G401 (cell line): ENCODE measurements at regions not wholly inside any gene's neighbourhood (a gene's known extent, or its start where the extent isn't known, plus 50 kb on each side); places are given as distances from the start of the nearest gene placed in this dataset.

Source experiments
- DNase-seq: peaks from one replicate; pipeline ENCODE4 v3.0.0-alpha.2; 2015; ENCODE audit warnings: low spot score
- in situ Hi-C: cut with HindIII; loops from 2 replicates; pipeline ENCODE4 v1.10.0; 2016; ENCODE audit warnings: low sequenced_read_pairs, mixed read lengths

DNA sequence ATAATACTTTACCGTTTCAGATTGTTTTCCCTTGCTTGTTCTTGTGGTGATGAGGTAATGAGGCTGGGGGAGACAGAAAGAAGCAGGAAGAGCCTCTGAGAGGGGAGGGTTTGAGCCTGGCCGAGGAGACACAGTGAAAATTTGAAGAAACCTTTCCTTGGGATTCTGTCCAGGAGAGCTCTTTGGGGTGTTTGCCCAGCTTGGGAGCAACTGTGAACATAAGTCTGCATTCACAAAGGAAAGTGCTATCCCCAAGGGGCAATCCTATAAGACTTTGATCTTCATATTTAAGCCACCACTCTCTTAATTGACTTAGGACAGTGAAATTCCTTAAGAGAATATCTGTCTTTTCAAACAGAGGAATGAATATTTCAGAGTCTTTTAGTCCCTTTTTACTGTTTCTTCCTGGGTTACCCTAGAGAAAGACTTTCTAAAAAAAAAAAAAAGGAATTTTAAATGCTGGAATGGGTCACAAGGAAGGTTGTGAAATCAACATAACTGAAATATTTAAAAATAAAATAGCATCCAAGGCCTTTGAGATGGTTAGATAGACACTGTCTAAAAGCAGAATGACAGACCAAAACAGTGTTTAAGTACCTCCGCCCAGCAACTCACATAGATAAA is 52.5 kb upstream of the STAM2 start:
- DNase-seq: no peak
- in situ Hi-C loops: no loop called here

DNA sequence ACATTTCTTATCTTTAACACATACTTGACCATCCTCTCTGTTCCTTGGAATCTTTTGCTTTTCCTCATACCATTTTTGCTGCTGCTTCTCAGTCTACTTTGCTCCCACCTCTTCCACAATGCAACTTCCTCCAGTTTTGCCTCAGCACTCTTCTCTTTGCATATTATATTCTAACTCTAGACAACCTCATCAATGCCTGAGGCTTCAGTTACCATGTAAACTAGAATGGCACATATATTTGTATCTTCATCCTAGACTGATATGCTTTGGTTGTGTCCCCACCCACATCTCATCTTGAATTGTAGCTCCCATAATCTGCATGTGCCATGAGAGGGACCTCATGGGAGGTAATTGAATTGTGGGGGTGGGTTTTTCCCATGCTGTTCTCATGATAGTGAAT is 55.9 kb upstream of the STAM2 start:
- in situ Hi-C loops: no loop called here
- no peak for DNase-seq

DNA sequence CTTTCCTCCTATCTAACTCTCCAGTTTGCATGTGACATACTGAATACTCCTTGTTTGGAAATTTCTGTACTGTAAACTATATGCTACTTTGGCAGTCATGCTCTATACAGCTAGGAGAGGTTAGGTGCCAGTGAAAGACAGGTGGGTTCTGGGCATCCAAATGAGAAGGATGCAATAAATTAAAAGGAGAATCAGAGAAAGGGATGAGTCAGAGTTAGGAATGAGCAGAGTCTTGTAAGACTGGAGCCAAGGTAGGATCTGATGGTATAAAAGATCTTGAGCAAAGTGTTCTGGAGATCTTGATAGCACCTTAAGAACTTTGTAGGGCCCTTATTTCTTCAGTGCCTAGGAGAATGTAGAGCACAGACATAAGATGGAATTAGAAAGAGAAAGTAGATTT is 58.7 kb upstream of the STAM2 start:
- in situ Hi-C loops: no loop called here
- no peak for DNase-seq

DNA sequence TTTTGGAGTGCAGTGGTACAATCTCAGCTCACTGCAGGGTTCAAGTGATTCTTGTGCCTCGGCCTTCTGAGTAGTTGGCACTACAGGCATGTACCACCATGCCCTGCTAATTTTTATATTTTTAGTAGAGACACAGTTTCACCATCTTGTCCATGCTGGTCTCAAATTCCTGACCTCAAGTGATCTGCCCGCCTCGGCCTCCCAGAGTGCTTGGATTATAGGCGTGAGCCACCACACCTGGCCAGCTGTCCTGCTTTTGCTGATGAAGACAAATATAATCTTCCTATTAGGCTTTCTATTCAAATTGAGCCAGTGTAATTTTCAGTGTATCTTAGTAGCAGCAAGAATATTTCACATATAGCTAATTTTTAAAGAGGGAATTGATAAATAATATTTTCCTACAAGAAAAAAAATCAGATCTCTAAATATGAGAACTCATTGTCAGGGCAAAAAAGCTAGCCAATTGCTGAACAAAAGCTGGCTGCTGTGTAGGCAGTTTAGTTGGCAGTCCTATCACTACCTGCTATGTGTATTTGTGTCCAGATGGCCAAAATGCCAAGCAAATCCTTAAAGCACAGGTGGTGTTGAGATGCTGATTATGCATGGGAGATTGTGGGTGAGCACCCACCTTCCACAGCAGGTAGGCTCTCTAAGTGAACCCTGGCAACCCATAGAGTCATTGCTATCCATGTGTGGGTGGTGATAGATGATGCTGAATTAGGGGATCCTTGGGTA is 60.8 kb upstream of the STAM2 start:
- in situ Hi-C loops: no loop called here
- peak; percentile 92 for DNase-seq

DNA sequence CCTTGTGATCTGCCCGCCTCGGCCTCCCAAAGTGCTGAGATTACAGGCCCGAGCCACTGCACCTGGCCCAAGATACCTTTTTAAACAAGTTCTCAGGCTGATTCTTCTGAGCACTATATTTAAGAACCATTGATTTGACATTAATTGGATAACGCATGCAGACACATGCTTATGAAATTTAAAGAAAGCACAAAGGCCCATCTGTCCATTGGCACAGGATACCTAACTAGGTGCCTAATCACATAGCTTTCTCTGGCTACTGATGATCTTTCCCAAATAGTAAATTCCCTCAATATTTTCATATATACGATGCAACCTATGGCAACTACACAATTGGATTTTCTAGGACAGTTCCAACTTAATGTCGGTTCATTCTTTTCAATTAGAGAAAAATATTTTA is 62.5 kb upstream of the STAM2 start:
- in situ Hi-C loops: no loop called here
- DNase-seq: peak; percentile 79

DNA sequence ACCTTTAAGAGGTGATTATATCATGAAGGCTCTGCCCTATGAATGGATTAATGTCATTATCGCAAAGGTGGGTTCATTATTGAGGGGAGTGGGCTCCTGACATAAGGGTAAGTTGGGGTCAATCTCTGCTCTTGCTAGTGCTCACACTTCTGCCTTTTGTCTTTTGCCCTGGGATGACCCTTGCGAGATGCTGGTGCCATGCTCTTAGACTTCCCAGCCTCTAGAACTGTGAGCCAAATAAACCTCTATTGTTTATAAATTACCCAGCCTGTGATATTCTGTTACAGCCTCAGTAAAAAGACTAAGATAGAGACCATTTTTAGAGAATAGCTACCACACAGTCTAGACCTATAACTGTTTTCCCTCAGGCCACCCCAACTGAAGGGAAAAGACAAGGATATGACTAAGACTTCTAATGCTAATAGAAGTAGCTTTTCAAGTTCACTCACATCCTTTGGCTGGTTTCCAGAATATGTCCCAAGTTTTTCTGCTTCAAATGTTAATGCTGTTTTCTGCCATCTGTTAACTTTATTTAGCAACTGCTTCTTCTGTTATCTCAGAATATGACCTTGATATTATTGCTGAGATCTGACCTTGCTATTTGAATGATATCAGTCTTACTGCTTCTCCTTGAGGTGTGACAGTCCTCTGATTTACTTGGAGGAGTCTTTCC is 65.1 kb upstream of the STAM2 start:
- no peak for DNase-seq

DNA sequence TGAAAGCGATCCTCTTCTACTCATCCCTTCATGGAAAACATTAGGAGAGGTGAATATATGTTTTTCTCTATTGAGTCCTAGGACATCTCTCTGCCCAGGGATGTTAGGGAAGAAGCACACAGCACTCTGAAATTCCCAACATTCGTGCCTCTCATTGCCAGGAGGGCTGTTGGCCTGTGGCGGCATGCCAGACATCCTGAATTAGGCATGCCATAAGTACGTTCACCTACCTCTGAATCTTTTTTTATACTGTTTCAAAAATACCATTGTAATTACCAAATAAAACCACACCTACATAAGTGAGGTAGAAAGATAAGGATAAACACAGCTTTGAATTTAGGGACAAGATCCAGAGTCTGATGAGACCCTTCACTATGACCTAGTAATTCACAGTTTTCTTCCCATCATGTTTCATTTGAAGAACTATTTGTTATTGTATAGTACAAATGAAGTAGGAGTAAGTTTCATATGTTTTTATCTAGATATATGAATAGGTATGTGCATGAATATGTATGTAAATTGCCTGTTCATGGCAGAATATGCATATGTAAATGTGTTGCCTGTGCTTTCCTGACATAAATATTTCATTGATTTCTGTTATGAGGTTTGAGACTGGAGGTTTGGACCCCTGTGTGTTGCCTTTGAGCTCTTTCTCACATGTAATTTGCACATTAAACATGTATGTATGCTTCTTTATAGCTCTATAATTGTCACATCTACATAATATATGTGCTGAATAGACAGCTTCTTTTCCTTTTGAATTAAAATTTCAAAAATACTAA is 66.6 kb upstream of the STAM2 start:
- in situ Hi-C loops: no loop called here
- peak; percentile 64 for DNase-seq

More for the DNA sequence above, 65.1 kb upstream of the STAM2 start:
- in situ Hi-C loops: no loop called here

DNA sequence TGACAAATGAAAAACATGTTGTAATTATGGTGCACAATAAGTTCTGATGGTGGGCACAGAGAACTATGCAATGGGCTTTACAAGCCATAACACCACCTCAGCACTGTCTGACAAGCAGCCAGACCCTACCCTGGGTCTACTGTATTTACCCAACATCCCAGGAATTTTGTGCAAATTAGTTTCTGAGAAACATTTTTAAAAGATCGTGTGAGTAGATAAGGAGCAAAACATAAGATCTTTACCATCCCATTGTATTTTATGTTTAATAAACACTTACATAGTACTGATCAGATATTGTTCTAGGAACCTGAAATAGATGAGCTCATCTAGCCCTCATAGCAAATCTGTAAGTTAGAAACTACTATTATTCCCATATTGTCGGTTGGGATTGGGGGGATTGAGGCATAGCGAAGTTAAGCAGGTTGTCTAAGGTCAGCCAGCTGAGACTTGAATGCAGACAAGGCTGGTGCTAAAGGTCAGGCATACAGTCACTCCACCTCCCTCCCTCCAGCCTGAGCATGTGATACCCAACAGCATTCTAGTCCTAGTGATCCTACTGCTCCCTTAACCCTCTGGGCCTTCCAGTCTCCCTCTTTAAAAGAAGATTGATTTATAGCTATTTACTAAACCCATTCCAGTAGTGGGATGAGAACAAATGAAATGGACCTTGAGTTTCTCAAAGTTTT is 67.4 kb upstream of the STAM2 start:
- in situ Hi-C loops: no loop called here

GRCh38 chr2:152243761-152244640 is 68.4 kb upstream of the STAM2 start:
- peak; percentile 60 for DNase-seq
- in situ Hi-C loops: no loop called here

More for the DNA sequence above, 67.4 kb upstream of the STAM2 start:
- no peak for DNase-seq

DNA sequence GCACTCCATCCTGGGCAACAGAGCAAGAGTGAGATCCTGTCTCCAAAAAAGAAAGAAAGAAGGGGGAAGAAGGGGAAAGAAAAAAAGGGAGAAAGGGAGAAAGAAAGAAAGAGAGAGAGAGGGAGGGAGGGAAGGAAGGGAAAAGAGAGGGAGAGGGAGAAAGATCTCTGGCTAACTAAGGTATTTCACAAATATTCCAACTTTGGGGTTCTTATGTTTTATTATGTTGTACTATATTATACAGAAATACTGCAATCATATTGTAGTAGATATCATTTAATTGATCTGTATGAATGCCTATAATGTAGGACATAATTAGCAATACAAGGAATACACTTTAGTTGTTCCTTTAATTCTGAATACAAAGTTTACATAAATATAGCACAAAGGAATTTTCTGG is 70.1 kb upstream of the STAM2 start:
- DNase-seq: no peak
- in situ Hi-C loops: no loop called here

- DNase-seq: no peak
- in situ Hi-C loops: no loop called here
Measured at GRCh38 chr2:152246686-152247336, 71.2 kb upstream of the STAM2 start.

GRCh38 chr2:152247337-152247695 is 71.8 kb upstream of the STAM2 start:
- in situ Hi-C loops: no loop called here
- DNase-seq: no peak

GRCh38 chr2:152250421-152251100 is 75.0 kb upstream of the STAM2 start:
- in situ Hi-C loops: no loop called here
- DNase-seq: no peak

- DNase-seq: no peak
- in situ Hi-C loops: no loop called here
Measured at GRCh38 chr2:152251211-152251610, 75.6 kb upstream of the STAM2 start.

GRCh38 chr2:152251811-152252210 is 76.2 kb upstream of the STAM2 start:
- no peak for DNase-seq
- in situ Hi-C loops: no loop called here

DNA sequence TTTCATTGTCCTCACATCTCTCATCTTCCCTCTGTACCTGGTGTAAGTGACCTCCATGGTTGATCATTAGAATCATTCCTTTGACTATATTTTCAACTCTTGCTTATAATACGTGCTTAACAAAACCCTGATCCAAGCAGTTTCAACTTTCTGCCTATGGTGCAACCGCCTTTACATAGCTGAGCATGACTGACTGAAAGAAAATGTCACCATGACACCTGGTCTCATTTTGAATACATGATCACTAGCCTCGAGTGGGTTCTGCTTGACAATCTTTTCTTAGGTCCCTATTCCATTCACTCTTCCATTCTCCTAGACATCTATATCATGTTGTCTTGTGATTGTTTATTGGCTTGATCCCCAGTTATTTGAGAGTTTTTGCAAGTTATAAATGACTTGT is 78.9 kb upstream of the STAM2 start:
- in situ Hi-C loops: no loop called here
- no peak for DNase-seq

DNA sequence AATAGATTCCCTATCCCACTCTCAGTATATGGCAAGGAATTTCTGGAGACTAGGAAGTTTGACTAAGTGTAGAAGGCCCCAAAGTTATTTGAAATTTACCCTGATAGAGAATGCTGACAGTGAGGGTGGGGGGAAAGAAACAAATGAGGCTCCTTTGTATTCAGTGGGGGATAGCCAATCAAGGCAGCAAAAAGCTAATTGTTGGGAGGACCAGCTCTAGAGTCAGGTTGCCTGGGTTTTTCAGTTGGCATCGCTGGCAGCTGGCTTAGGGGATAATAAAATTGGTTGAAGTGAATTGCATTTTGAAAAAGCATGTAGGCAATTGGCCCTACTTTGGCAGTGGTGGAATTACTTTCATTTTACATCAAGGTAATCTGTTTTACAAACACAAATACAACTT is 79.4 kb upstream of the STAM2 start:
- in situ Hi-C loops: no loop called here

More for the DNA sequence above, 79.4 kb upstream of the STAM2 start:
- no peak for DNase-seq
